Mammary epithelial cell (primary cell): ENCODE measurements at regions not wholly inside any gene's neighbourhood (a gene's known extent, or its start where the extent isn't known, plus 50 kb on each side); places are given as distances from the start of the nearest gene placed in this dataset.

Source experiments
- CTCF ChIP-seq, 2 donors: IDR thresholded peaks in 1 of 2; conservative IDR thresholded peaks in 1 of 2; 2 replicates each; pipeline ENCODE4 v1.5.1; 2011 to 2012; ENCODE audit warnings: inconsistent platforms in 2 of 2, low read length in 2 of 2, mild to moderate bottlenecking in 2 of 2, control low read depth in 1 of 2, low read depth in 1 of 2; ENCODE audit not compliant: insufficient read depth in 1 of 2; ENCODE audit errors: extremely low read depth in 1 of 2
- EZH2 ChIP-seq: IDR thresholded peaks from 2 replicates; pipeline ENCODE4 v1.6.1; 2012; ENCODE audit warnings: low read length, inconsistent platforms, borderline replicate concordance

GRCh38 chr1:222020553-222020952 is 278.7 kb upstream of the DUSP10 start:
- no peak for TF ChIP-seq EZH2
- TF ChIP-seq CTCF (conservative IDR thresholded peaks at IDR 0.05 in 1 of 2, IDR thresholded peaks at IDR 0.05 in 1 of 2; ENCODE audit: extremely low read depth in 1 of 2, insufficient read depth in 1 of 2, low read depth in 1 of 2, low read length in 2 of 2), result no peak
